H1 (cell line): ENCODE measurements at regions not wholly inside any gene's neighbourhood (a gene's known extent, or its start where the extent isn't known, plus 50 kb on each side); places are given as distances from the start of the nearest gene placed in this dataset.

Experiments used
- CTCF ChIA-PET: fragments of 300-600 bp; sonication (Branson Sonifier 250); formaldehyde crosslinking; loops from one replicate; lab custom pipeline; 2021; ENCODE audit not compliant: partially characterized antibody; lab: Charles Lee
- POLR2A ChIA-PET: fragments of 300-600 bp; sonication (Branson Sonifier 250); formaldehyde crosslinking; loops from one replicate; lab custom pipeline; 2021; ENCODE audit warnings: inconsistent platforms; ENCODE audit not compliant: partially characterized antibody; lab: Charles Lee
- DNase-seq, 2 experiments: peaks; one replicate each; pipeline versions ENCODE4 v3.0.0 to v3.0.0-alpha.2; 2010 to 2022; ENCODE audit warnings: low spot score in 2 of 2, low read depth in 1 of 2, mixed read lengths in 1 of 2
- FAIRE-seq: peaks from 2 replicates; lab custom pipeline; 2011; peaks lifted over from hg19 to GRCh38; lab: Jason Lieb, UNC
- H2AFZ ChIP-seq: 2 replicates; pipeline ENCODE4 v1.8.1; 2012; ENCODE audit warnings: low read length, inconsistent platforms
- H2AK5ac ChIP-seq: 2 replicates; pipeline ENCODE4 v1.6.1; 2013; ENCODE audit warnings: low read depth, low read length
- H2BK120ac ChIP-seq: replicated peaks from 2 replicates; pipeline ENCODE3; 2013; ENCODE audit warnings: low read depth, low read length, inconsistent platforms
- H2BK12ac ChIP-seq: 2 replicates; pipeline ENCODE4 v1.6.1; 2013; ENCODE audit warnings: low read depth, low read length
- H2BK15ac ChIP-seq: 2 replicates; pipeline ENCODE4 v1.6.1; 2013; ENCODE audit warnings: low read length
- H2BK20ac ChIP-seq: 2 replicates; pipeline ENCODE4 v1.6.1; 2013; ENCODE audit warnings: low read length
- H2BK5ac ChIP-seq: 2 replicates; pipeline ENCODE4 v1.6.1; 2013; ENCODE audit warnings: low read depth, low read length
- H3K14ac ChIP-seq: 2 replicates; pipeline ENCODE4 v1.6.1; 2013; ENCODE audit warnings: inconsistent platforms; ENCODE audit not compliant: insufficient read length
- H3K18ac ChIP-seq: 2 replicates; pipeline ENCODE4 v1.6.1; 2013; ENCODE audit warnings: low read length; ENCODE audit errors: extremely low read depth
- H3K23ac ChIP-seq: 2 replicates; pipeline ENCODE4 v1.6.1; 2013; ENCODE audit warnings: inconsistent platforms; ENCODE audit not compliant: insufficient read length
- H3K23me2 ChIP-seq: 2 replicates; pipeline ENCODE4 v1.6.1; 2013; ENCODE audit warnings: low read depth, low read length
- H3K27ac ChIP-seq: 2 replicates; pipeline ENCODE4 v1.6.1; 2011; ENCODE audit warnings: low read depth, low read length, inconsistent platforms
- H3K27me3 ChIP-seq, 4 experiments: replicated peaks in 1 of 4; 1 replicate in 1 of 4; 2 replicates in 3 of 4; pipeline versions ENCODE4 v1.6.1 to v1.8.1; 2011 to 2013; ENCODE audit warnings: low read length in 3 of 4, mild to moderate bottlenecking in 3 of 4, inconsistent platforms in 2 of 4, mixed read lengths in 2 of 4, moderate library complexity in 1 of 4; ENCODE audit not compliant: control insufficient read depth in 3 of 4, insufficient read depth in 3 of 4; ENCODE audit errors: extremely low read depth in 1 of 4
- H3K36me3 ChIP-seq, 4 experiments: 2 replicates each; pipeline versions ENCODE4 v1.6.1 to v1.8.1; 2011 to 2013; ENCODE audit warnings: mild to moderate bottlenecking in 4 of 4, low read length in 3 of 4, moderate library complexity in 2 of 4, control low read depth in 1 of 4, inconsistent platforms in 1 of 4; ENCODE audit not compliant: insufficient read depth in 4 of 4, control insufficient read depth in 2 of 4
- H3K4ac ChIP-seq: replicated peaks from 2 replicates; pipeline ENCODE3; 2013; ENCODE audit warnings: low read length, low read depth, mixed read lengths, inconsistent platforms; ENCODE audit not compliant: insufficient read length
- H3K4me1 ChIP-seq, 4 experiments: replicated peaks in 1 of 4; 1 replicate in 1 of 4; 2 replicates in 3 of 4; pipeline versions ENCODE4 v1.6.1 to v1.8.1; 2011 to 2013; ENCODE audit warnings: low read length in 3 of 4, inconsistent platforms in 2 of 4, mixed read lengths in 1 of 4; ENCODE audit not compliant: insufficient read depth in 4 of 4, control insufficient read depth in 3 of 4
- H3K4me2 ChIP-seq, 2 experiments: 2 replicates each; pipeline versions ENCODE4 v1.6.1 to v1.8.1; 2011 to 2013; ENCODE audit warnings: low read depth in 2 of 2, low read length in 2 of 2, control low read depth in 1 of 2, inconsistent platforms in 1 of 2, mild to moderate bottlenecking in 1 of 2; ENCODE audit not compliant: insufficient read depth in 1 of 2
- H3K4me3 ChIP-seq, 4 experiments: fragments of 200-600, 300-600 bp in 1 of 4; sonication (generic), shearing (Covaris generic), sonication (Bioruptor Twin) in 1 of 4; 2 replicates each; pipeline versions ENCODE4 v1.5.1 to v1.8.1; 2011 to 2016; ENCODE audit warnings: low read length in 4 of 4, low read depth in 3 of 4, control low read depth in 2 of 4, inconsistent platforms in 2 of 4, mild to moderate bottlenecking in 2 of 4, mixed read lengths in 1 of 4, moderate library complexity in 1 of 4; ENCODE audit not compliant: insufficient read depth in 2 of 4; ENCODE audit errors: extremely low read depth in 1 of 4
- H3K56ac ChIP-seq: replicated peaks from 2 replicates; pipeline ENCODE3; 2013; ENCODE audit warnings: low read depth, mild to moderate bottlenecking, mixed read lengths, low read length, inconsistent platforms; ENCODE audit not compliant: insufficient read length
- H3K79me1 ChIP-seq: 2 replicates; pipeline ENCODE4 v1.6.1; 2013; ENCODE audit warnings: low read depth, low read length, control low read depth
- H3K79me2 ChIP-seq, 2 experiments: 2 replicates each; pipeline versions ENCODE4 v1.6.1 to v1.8.1; 2012 to 2013; ENCODE audit warnings: low read length in 2 of 2, mild to moderate bottlenecking in 2 of 2, inconsistent platforms in 1 of 2; ENCODE audit not compliant: insufficient read depth in 2 of 2, control insufficient read depth in 1 of 2
- H3K9ac ChIP-seq, 4 experiments: replicated peaks in 1 of 4; 1 replicate in 1 of 4; 2 replicates in 3 of 4; pipeline versions ENCODE4 v1.6.1 to v1.8.1; 2011 to 2013; ENCODE audit warnings: low read depth in 3 of 4, low read length in 3 of 4, control low read depth in 2 of 4, mild to moderate bottlenecking in 2 of 4, moderate library complexity in 2 of 4, inconsistent platforms in 1 of 4; ENCODE audit errors: extremely low read depth in 1 of 4
- H3K9me3 ChIP-seq, 2 experiments: 2 replicates each; pipeline versions ENCODE4 v1.6.1 to v1.8.1; 2012 to 2013; ENCODE audit warnings: mild to moderate bottlenecking in 2 of 2, moderate library complexity in 2 of 2, control low read depth in 1 of 2, inconsistent platforms in 1 of 2, low read depth in 1 of 2, low read length in 1 of 2, mixed read lengths in 1 of 2; ENCODE audit not compliant: insufficient read depth in 2 of 2
- H4K20me1 ChIP-seq, 2 experiments: replicated peaks in 1 of 2; 2 replicates each; pipeline versions ENCODE3 to v1.8.1; 2011 to 2013; ENCODE audit warnings: inconsistent platforms in 2 of 2, low read length in 2 of 2, mild to moderate bottlenecking in 1 of 2; ENCODE audit not compliant: insufficient read depth in 2 of 2, control insufficient read depth in 1 of 2
- H4K5ac ChIP-seq: 2 replicates; pipeline ENCODE4 v1.6.1; 2013; ENCODE audit warnings: low read length, low read depth, mixed read lengths, inconsistent platforms; ENCODE audit not compliant: insufficient read length
- H4K8ac ChIP-seq: 2 replicates; pipeline ENCODE4 v1.8.0; 2013; ENCODE audit warnings: mild to moderate bottlenecking, moderate library complexity, low read length, inconsistent platforms; ENCODE audit not compliant: insufficient read depth; ENCODE audit errors: extremely low read depth
- H4K91ac ChIP-seq: replicated peaks from 2 replicates; pipeline ENCODE3; 2013; ENCODE audit warnings: low read length, mixed read lengths, inconsistent platforms; ENCODE audit not compliant: insufficient read length
- ASH2L ChIP-seq: fragments of 200-600, 300-600 bp; sonication (generic); IDR thresholded peaks from one replicate; pipeline ENCODE4 v1.7.1; 2017; ENCODE audit warnings: low read length
- BCL11A ChIP-seq, 2 experiments: IDR thresholded peaks; one replicate each; pipeline ENCODE4 v1.6.1; 2011; ENCODE audit warnings: low read depth in 2 of 2, low read length in 2 of 2, mild to moderate bottlenecking in 2 of 2
- E2F6 ChIP-seq: IDR thresholded peaks from 2 replicates; pipeline ENCODE4 v1.6.1; 2012; ENCODE audit warnings: inconsistent platforms
- MAFK ChIP-seq: IDR thresholded peaks from 2 replicates; pipeline ENCODE4 v1.6.1; 2012; ENCODE audit warnings: low read depth, mild to moderate bottlenecking, improper control_type of control experiment, low read length
- POLR2A ChIP-seq, 2 experiments: IDR thresholded peaks; 1 replicate in 1 of 2; 2 replicates in 1 of 2; pipeline ENCODE4 v1.6.1; 2011; ENCODE audit warnings: low read depth in 2 of 2, low read length in 2 of 2, mild to moderate bottlenecking in 2 of 2; ENCODE audit errors: control extremely low read depth in 1 of 2
- POLR2AphosphoS5 ChIP-seq: IDR thresholded peaks from 2 replicates; pipeline ENCODE4 v1.6.1; 2011; ENCODE audit warnings: low read depth, low read length
- RAD21 ChIP-seq, 2 experiments: IDR thresholded peaks in 1 of 2; conservative IDR thresholded peaks in 1 of 2; 2 replicates each; pipeline ENCODE4 v1.6.1; 2011; ENCODE audit warnings: low read depth in 2 of 2, low read length in 2 of 2, improper control_type of control experiment in 1 of 2, inconsistent platforms in 1 of 2, mild to moderate bottlenecking in 1 of 2, moderate library complexity in 1 of 2
- SIN3A ChIP-seq, 2 experiments: IDR thresholded peaks in 1 of 2; conservative IDR thresholded peaks in 1 of 2; 2 replicates each; pipeline ENCODE4 v1.6.1; 2011 to 2012; ENCODE audit warnings: low read length in 2 of 2, improper control_type of control experiment in 1 of 2, low read depth in 1 of 2, mild to moderate bottlenecking in 1 of 2
- SIRT6 ChIP-seq: IDR thresholded peaks from one replicate; pipeline ENCODE4 v1.7.1; 2012; ENCODE audit warnings: low read length, inconsistent platforms
- SUZ12 ChIP-seq: fragments of 200-600 bp; sonication (generic); IDR thresholded peaks from 2 replicates; pipeline ENCODE4 v1.6.1; 2012; ENCODE audit warnings: mild to moderate bottlenecking, inconsistent platforms, low read length, moderate library complexity, mixed read lengths
- WGBS, 2 experiments: shearing (Covaris generic) in 1 of 2; methylation state at CpG; one replicate each; pipeline versions ENCODE4 v1.1.6 to v1.1.7; 2013 to 2015; ENCODE audit warnings: low lambda C conversion rate in 2 of 2, mixed read lengths in 2 of 2, inconsistent platforms in 1 of 2, low coverage in 1 of 2, missing lambda C conversion rate in 1 of 2; ENCODE audit not compliant: insufficient replicate concordance in 2 of 2, insufficient coverage in 1 of 2, insufficient read length in 1 of 2; ENCODE audit errors: extremely low coverage in 1 of 2, missing lambda C conversion rate in 1 of 2; 5-methylcytosine and 5-hydroxymethylcytosine counted together

- no peak overlapping the region for H2BK120ac ChIP-seq
- no peak for FAIRE-seq
- H2BK12ac ChIP-seq = no peak overlapping the region
These were observed 86.2 kb downstream of the FEM1C start for GRCh38 chr5:115458416-115458815.

More at GRCh38 chr5:115458416-115458815, 86.2 kb downstream of the FEM1C start:
- TF ChIP-seq E2F6 = no peak
- no peak for TF ChIP-seq POLR2A (IDR thresholded peaks at IDR 0.05; ENCODE audit: control extremely low read depth in 1 of 2, low read depth in 2 of 2, low read length in 2 of 2)
- TF ChIP-seq MAFK = no peak
- TF ChIP-seq ASH2L = no peak
- no peak for TF ChIP-seq SUZ12
- no peak for TF ChIP-seq RAD21 (IDR thresholded peaks at IDR 0.05 in 1 of 2, conservative IDR thresholded peaks at IDR 0.05 in 1 of 2; ENCODE audit: low read depth in 2 of 2, low read length in 2 of 2)
- TF ChIP-seq SIRT6 = no peak
- TF ChIP-seq BCL11A (IDR thresholded peaks at IDR 0.05; ENCODE audit: low read depth in 2 of 2, low read length in 2 of 2) = no peak
- TF ChIP-seq SIN3A (conservative IDR thresholded peaks at IDR 0.05 in 1 of 2, IDR thresholded peaks at IDR 0.05 in 1 of 2; ENCODE audit: low read depth in 1 of 2, low read length in 2 of 2) = no peak
- TF ChIP-seq POLR2AphosphoS5 = no peak
- no peaks in the 10 kb centered on the region for H3K9me3 ChIP-seq
- ChIA-PET CTCF (no interaction called here), POLR2A (no interaction called here)
- H3K14ac ChIP-seq = no peak overlapping the region
- no peak overlapping the region for H4K5ac ChIP-seq
- no peak overlapping the region for H3K56ac ChIP-seq
- no peaks in the 10 kb centered on the region for H3K36me3 ChIP-seq
- no peak overlapping the region for H3K27ac ChIP-seq
- H3K4me1 ChIP-seq = peaks cover 0 to 11% (median 0%) of the 10 kb centered on the region in 4 experiments; a peak in 1 of 7 replicates
- H4K91ac ChIP-seq = no peak overlapping the region
- H3K27me3 ChIP-seq = no peaks in the 10 kb centered on the region
- H3K18ac ChIP-seq = no peak overlapping the region
- H4K8ac ChIP-seq = no peak overlapping the region
- H3K23ac ChIP-seq = no peak overlapping the region
- no peak overlapping the region for H3K4me2 ChIP-seq
- H3K9ac ChIP-seq = no peak overlapping the region
- H4K20me1 ChIP-seq = no peaks in the 10 kb centered on the region
- H2BK5ac ChIP-seq = no peak overlapping the region
- no peak overlapping the region for H2AK5ac ChIP-seq
- H2BK15ac ChIP-seq = no peak overlapping the region
- H3K23me2 ChIP-seq = no peaks in the 10 kb centered on the region
- no peak overlapping the region for H3K4me3 ChIP-seq
- H3K79me1 ChIP-seq = no peaks in the 10 kb centered on the region
- no peak for DNase-seq
- no peak overlapping the region for H3K4ac ChIP-seq
- 100% methylated on average over 1 of the region's 1 CpG; no CpG with 5 or more reads in 1 of the 2 experiments for WGBS, 2 experiments
- no peaks in the 10 kb centered on the region for H3K79me2 ChIP-seq
- H2AFZ ChIP-seq = peak overlapping the region; percentile 95
- H2BK20ac ChIP-seq = no peak overlapping the region
